AG04449 (cell line): ENCODE measurements at regions not wholly inside any gene's neighbourhood (a gene's known extent, or its start where the extent isn't known, plus 50 kb on each side); places are given as distances from the start of the nearest gene placed in this dataset.

ENCODE experiments used
- CTCF ChIA-PET: fragments of 350-600 bp; formaldehyde crosslinking; extraction: SDS; loops from one replicate; lab custom pipeline; 2021; ENCODE audit warnings: antibody characterized with exemption; lab: Yijun Ruan, JAX
- POLR2A ChIA-PET: fragments of 400-600, 350-600 bp; formaldehyde crosslinking; extraction: SDS; loops from one replicate; lab custom pipeline; 2020; ENCODE audit warnings: antibody characterized with exemption, inconsistent platforms; lab: Yijun Ruan, JAX
- DNase-seq: peaks from one replicate; pipeline ENCODE4 v3.0.0-alpha.2; 2010; ENCODE audit warnings: low read depth, low spot score
- H3K4me3 ChIP-seq: 2 replicates; pipeline ENCODE4 v1.5.1; 2011; ENCODE audit warnings: low read depth, mild to moderate bottlenecking, control low read depth, low read length
- CTCF ChIP-seq: IDR thresholded peaks from one replicate; pipeline ENCODE4 v1.5.1; 2011; ENCODE audit warnings: mild to moderate bottlenecking, moderate library complexity, low read length, control low read depth, inconsistent platforms; ENCODE audit not compliant: insufficient read depth; ENCODE audit errors: missing control alignments

- H3K4me3 ChIP-seq: no peak overlapping the region
- CTCF ChIA-PET: no interaction called here
- POLR2A ChIA-PET: no interaction called here
- no peak for TF ChIP-seq CTCF
- DNase-seq: no peak
Measured at GRCh38 chr1:79741720-79742421, 735.3 kb upstream of the ADGRL4 start.

GRCh38 chr1:79738101-79738500 is 731.6 kb upstream of the ADGRL4 start:
- POLR2A ChIA-PET: no interaction called here
- CTCF ChIA-PET: no interaction called here
- TF ChIP-seq CTCF: no peak
- H3K4me3 ChIP-seq: no peak overlapping the region
- no peak for DNase-seq

GRCh38 chr1:79737193-79737592 is 730.7 kb upstream of the ADGRL4 start:
- no peak for DNase-seq
- POLR2A ChIA-PET: no interaction called here
- H3K4me3 ChIP-seq: no peak overlapping the region
- CTCF ChIA-PET: no interaction called here
- TF ChIP-seq CTCF: no peak

GRCh38 chr1:79732950-79733349 is 726.4 kb upstream of the ADGRL4 start:
- DNase-seq: no peak
- CTCF ChIA-PET: no interaction called here
- POLR2A ChIA-PET: no interaction called here
- no peak overlapping the region for H3K4me3 ChIP-seq
- no peak for TF ChIP-seq CTCF

- ChIA-PET CTCF (no interaction called here), POLR2A (no interaction called here)
- no peak overlapping the region for H3K4me3 ChIP-seq
- no peak for TF ChIP-seq CTCF
- DNase-seq: no peak
Measured at GRCh38 chr1:79726911-79727310, 720.4 kb upstream of the ADGRL4 start.

GRCh38 chr1:79726321-79726720 is 719.8 kb upstream of the ADGRL4 start:
- TF ChIP-seq CTCF: no peak
- H3K4me3 ChIP-seq: no peak overlapping the region
- POLR2A ChIA-PET: no interaction called here
- no peak for DNase-seq
- CTCF ChIA-PET: no interaction called here
